ENCODE measurements at regions not wholly inside any gene's neighbourhood (a gene's known extent, or its start where the extent isn't known, plus 50 kb on each side); places are given as distances from the start of the nearest gene placed in this dataset.
"Not testable (repeated sequence)": the region's sequence is repeated elsewhere in the genome, so short reads cannot be mapped to it uniquely, and the experiment has no call there.

GRCh38 chr2:111249806-111250205 lies 129.1 kb downstream of the BCL2L11 start:
- Histone ChIP-seq H3K27ac (ENCODE audit: low read depth in 2 of 2, low read length in 1 of 2) (no peak overlapping the region), H3K36me3 (ENCODE audit: control insufficient read depth in 2 of 2, insufficient read depth in 2 of 2, low read length in 1 of 2) (no peaks in the 10 kb centered on the region), H3K4me3 (ENCODE audit: low read depth in 1 of 2, low read length in 2 of 2) (no peak overlapping the region), H3K9me3 (ENCODE audit: control insufficient read depth in 2 of 2, insufficient read depth in 1 of 2, low read depth in 1 of 2, low read length in 1 of 2) (no peaks in the 10 kb centered on the region), H3K4me1 (ENCODE audit: control insufficient read depth in 2 of 2, insufficient read depth in 2 of 2, low read length in 1 of 2) (no peaks in the 10 kb centered on the region), H3K27me3 (ENCODE audit: control insufficient read depth in 1 of 2, insufficient read depth in 2 of 2, low read length in 2 of 2) (no peaks in the 10 kb centered on the region)

- H3K36me3 ChIP-seq (ENCODE audit: control insufficient read depth in 2 of 2, insufficient read depth in 2 of 2, low read length in 1 of 2): no peaks in the 10 kb centered on the region
- WGBS, 2 donors: 71 to 83% methylated on average over 1 of the region's 1 CpG
- H3K4me1 ChIP-seq (ENCODE audit: control insufficient read depth in 2 of 2, insufficient read depth in 2 of 2, low read length in 1 of 2): no peaks in the 10 kb centered on the region
- H3K9me3 ChIP-seq (ENCODE audit: control insufficient read depth in 2 of 2, insufficient read depth in 1 of 2, low read depth in 1 of 2, low read length in 1 of 2): no peaks in the 10 kb centered on the region
- no peak overlapping the region for H3K27ac ChIP-seq (ENCODE audit: low read depth in 2 of 2, low read length in 1 of 2)
- H3K4me3 ChIP-seq (ENCODE audit: low read depth in 1 of 2, low read length in 2 of 2): no peak overlapping the region
- H3K27me3 ChIP-seq (ENCODE audit: control insufficient read depth in 1 of 2, insufficient read depth in 2 of 2, low read length in 2 of 2): no peaks in the 10 kb centered on the region
These were observed 129.8 kb downstream of the BCL2L11 start for GRCh38 chr2:111250448-111251030.

GRCh38 chr2:111251711-111252110 lies 131.0 kb downstream of the BCL2L11 start:
- H3K27ac ChIP-seq (ENCODE audit: low read depth in 2 of 2, low read length in 1 of 2): no peak overlapping the region
- no peaks in the 10 kb centered on the region for H3K36me3 ChIP-seq (ENCODE audit: control insufficient read depth in 2 of 2, insufficient read depth in 2 of 2, low read length in 1 of 2)
- WGBS, 2 donors: 79 to 81% methylated on average over 3 of the region's 3 CpGs
- no peaks in the 10 kb centered on the region for H3K27me3 ChIP-seq (ENCODE audit: control insufficient read depth in 1 of 2, insufficient read depth in 2 of 2, low read length in 2 of 2)
- no peaks in the 10 kb centered on the region for H3K4me1 ChIP-seq (ENCODE audit: control insufficient read depth in 2 of 2, insufficient read depth in 2 of 2, low read length in 1 of 2)
- H3K4me3 ChIP-seq (ENCODE audit: low read depth in 1 of 2, low read length in 2 of 2): no peak overlapping the region
- H3K9me3 ChIP-seq (ENCODE audit: control insufficient read depth in 2 of 2, insufficient read depth in 1 of 2, low read depth in 1 of 2, low read length in 1 of 2): no peaks in the 10 kb centered on the region

GRCh38 chr2:111252436-111252835 lies 131.7 kb downstream of the BCL2L11 start:
- no peak overlapping the region for H3K27ac ChIP-seq (ENCODE audit: low read depth in 2 of 2, low read length in 1 of 2)
- H3K36me3 ChIP-seq (ENCODE audit: control insufficient read depth in 2 of 2, insufficient read depth in 2 of 2, low read length in 1 of 2): no peaks in the 10 kb centered on the region

GRCh38 chr2:111254916-111255315 lies 134.2 kb downstream of the BCL2L11 start:
- H3K4me3 ChIP-seq (ENCODE audit: low read depth in 1 of 2, low read length in 2 of 2); H3K36me3 ChIP-seq (ENCODE audit: control insufficient read depth in 2 of 2, insufficient read depth in 2 of 2, low read length in 1 of 2); H3K4me1 ChIP-seq (ENCODE audit: control insufficient read depth in 2 of 2, insufficient read depth in 2 of 2, low read length in 1 of 2); H3K9me3 ChIP-seq (ENCODE audit: control insufficient read depth in 2 of 2, insufficient read depth in 1 of 2, low read depth in 1 of 2, low read length in 1 of 2); H3K27me3 ChIP-seq (ENCODE audit: control insufficient read depth in 1 of 2, insufficient read depth in 2 of 2, low read length in 2 of 2); H3K27ac ChIP-seq (ENCODE audit: low read depth in 2 of 2, low read length in 1 of 2): not testable (repeated sequence)
- 83 to 84% methylated on average over 5 of the region's 6 CpGs for WGBS, 2 donors

More at GRCh38 chr2:111252436-111252835, 131.7 kb downstream of the BCL2L11 start:
- Histone ChIP-seq H3K27me3 (ENCODE audit: control insufficient read depth in 1 of 2, insufficient read depth in 2 of 2, low read length in 2 of 2) (no peaks in the 10 kb centered on the region), H3K4me3 (ENCODE audit: low read depth in 1 of 2, low read length in 2 of 2) (no peak overlapping the region), H3K4me1 (ENCODE audit: control insufficient read depth in 2 of 2, insufficient read depth in 2 of 2, low read length in 1 of 2) (no peaks in the 10 kb centered on the region), H3K9me3 (ENCODE audit: control insufficient read depth in 2 of 2, insufficient read depth in 1 of 2, low read depth in 1 of 2, low read length in 1 of 2) (no peaks in the 10 kb centered on the region)

- H3K36me3 ChIP-seq (ENCODE audit: control insufficient read depth in 2 of 2, insufficient read depth in 2 of 2, low read length in 1 of 2); H3K9me3 ChIP-seq (ENCODE audit: control insufficient read depth in 2 of 2, insufficient read depth in 1 of 2, low read depth in 1 of 2, low read length in 1 of 2); H3K27ac ChIP-seq (ENCODE audit: low read depth in 2 of 2, low read length in 1 of 2); H3K27me3 ChIP-seq (ENCODE audit: control insufficient read depth in 1 of 2, insufficient read depth in 2 of 2, low read length in 2 of 2); H3K4me1 ChIP-seq (ENCODE audit: control insufficient read depth in 2 of 2, insufficient read depth in 2 of 2, low read length in 1 of 2); H3K4me3 ChIP-seq (ENCODE audit: low read depth in 1 of 2, low read length in 2 of 2): not testable (repeated sequence)
- no CpG with 5 or more reads among the region's 1 CpG for WGBS, 2 donors
These were observed 135.9 kb downstream of the BCL2L11 start for GRCh38 chr2:111256628-111257027.

GRCh38 chr2:111257607-111258006 lies 136.9 kb downstream of the BCL2L11 start:
- WGBS, 2 donors: 59% methylated on average over 1 of the region's 1 CpG; no CpG with 5 or more reads in 1 of the 2 donors
- not testable (repeated sequence) for H3K27me3 ChIP-seq (ENCODE audit: control insufficient read depth in 1 of 2, insufficient read depth in 2 of 2, low read length in 2 of 2)

GRCh38 chr2:111258318-111258717 lies 137.6 kb downstream of the BCL2L11 start:
- H3K27me3 ChIP-seq (ENCODE audit: control insufficient read depth in 1 of 2, insufficient read depth in 2 of 2, low read length in 2 of 2); H3K9me3 ChIP-seq (ENCODE audit: control insufficient read depth in 2 of 2, insufficient read depth in 1 of 2, low read depth in 1 of 2, low read length in 1 of 2); H3K4me3 ChIP-seq (ENCODE audit: low read depth in 1 of 2, low read length in 2 of 2); H3K4me1 ChIP-seq (ENCODE audit: control insufficient read depth in 2 of 2, insufficient read depth in 2 of 2, low read length in 1 of 2); H3K36me3 ChIP-seq (ENCODE audit: control insufficient read depth in 2 of 2, insufficient read depth in 2 of 2, low read length in 1 of 2): not testable (repeated sequence)
- WGBS, 2 donors: 86% methylated on average over 1 of the region's 1 CpG
- peak overlapping the region; percentile 47 to 68 for H3K27ac ChIP-seq (ENCODE audit: low read depth in 2 of 2, low read length in 1 of 2)

More at GRCh38 chr2:111257607-111258006, 136.9 kb downstream of the BCL2L11 start:
- H3K9me3 ChIP-seq (ENCODE audit: control insufficient read depth in 2 of 2, insufficient read depth in 1 of 2, low read depth in 1 of 2, low read length in 1 of 2); H3K4me3 ChIP-seq (ENCODE audit: low read depth in 1 of 2, low read length in 2 of 2); H3K36me3 ChIP-seq (ENCODE audit: control insufficient read depth in 2 of 2, insufficient read depth in 2 of 2, low read length in 1 of 2); H3K4me1 ChIP-seq (ENCODE audit: control insufficient read depth in 2 of 2, insufficient read depth in 2 of 2, low read length in 1 of 2); H3K27ac ChIP-seq (ENCODE audit: low read depth in 2 of 2, low read length in 1 of 2): not testable (repeated sequence)

- not testable (repeated sequence) for H3K9me3 ChIP-seq (ENCODE audit: control insufficient read depth in 2 of 2, insufficient read depth in 1 of 2, low read depth in 1 of 2, low read length in 1 of 2); H3K4me3 ChIP-seq (ENCODE audit: low read depth in 1 of 2, low read length in 2 of 2); H3K27me3 ChIP-seq (ENCODE audit: control insufficient read depth in 1 of 2, insufficient read depth in 2 of 2, low read length in 2 of 2); H3K27ac ChIP-seq (ENCODE audit: low read depth in 2 of 2, low read length in 1 of 2); H3K36me3 ChIP-seq (ENCODE audit: control insufficient read depth in 2 of 2, insufficient read depth in 2 of 2, low read length in 1 of 2); H3K4me1 ChIP-seq (ENCODE audit: control insufficient read depth in 2 of 2, insufficient read depth in 2 of 2, low read length in 1 of 2)
- WGBS, 2 donors: 70 to 80% methylated on average over 5 to 6 of the region's 9 CpGs
These were observed 142.1 kb downstream of the BCL2L11 start for GRCh38 chr2:111262627-111263379.

- H3K4me1 ChIP-seq (ENCODE audit: control insufficient read depth in 2 of 2, insufficient read depth in 2 of 2, low read length in 1 of 2); H3K27me3 ChIP-seq (ENCODE audit: control insufficient read depth in 1 of 2, insufficient read depth in 2 of 2, low read length in 2 of 2); H3K36me3 ChIP-seq (ENCODE audit: control insufficient read depth in 2 of 2, insufficient read depth in 2 of 2, low read length in 1 of 2); H3K4me3 ChIP-seq (ENCODE audit: low read depth in 1 of 2, low read length in 2 of 2); H3K27ac ChIP-seq (ENCODE audit: low read depth in 2 of 2, low read length in 1 of 2); H3K9me3 ChIP-seq (ENCODE audit: control insufficient read depth in 2 of 2, insufficient read depth in 1 of 2, low read depth in 1 of 2, low read length in 1 of 2): not testable (repeated sequence)
- WGBS, 2 donors: no CpG with 5 or more reads among the region's 7 CpGs
These were observed 142.8 kb downstream of the BCL2L11 start for GRCh38 chr2:111263380-111264017.

Data from esophagus (tissue), 2 donors.